ENCODE measurements at regions not wholly inside any gene's neighbourhood (a gene's known extent, or its start where the extent isn't known, plus 50 kb on each side); places are given as distances from the start of the nearest gene placed in this dataset.
"Not testable (repeated sequence)": the region's sequence is repeated elsewhere in the genome, so short reads cannot be mapped to it uniquely, and the experiment has no call there.

GRCh38 chr3:61442696-61443095, 118.7 kb upstream of the PTPRG start:
- no peak for DNase-seq (ENCODE audit: low read depth in 3 of 3, low spot score in 2 of 3)

GRCh38 chr3:61443886-61444285, 117.5 kb upstream of the PTPRG start:
- no peak for DNase-seq (ENCODE audit: low read depth in 3 of 3, low spot score in 2 of 3)

GRCh38 chr3:61444782-61445181, 116.6 kb upstream of the PTPRG start:
- no peak for DNase-seq (ENCODE audit: low read depth in 3 of 3, low spot score in 2 of 3)

GRCh38 chr3:61445924-61446323, 115.4 kb upstream of the PTPRG start:
- no peak for DNase-seq (ENCODE audit: low read depth in 3 of 3, low spot score in 2 of 3)

- no peak for DNase-seq (ENCODE audit: low read depth in 3 of 3, low spot score in 2 of 3)
Measured at GRCh38 chr3:61446341-61446740, 115.0 kb upstream of the PTPRG start.

- no peak for DNase-seq (ENCODE audit: low read depth in 3 of 3, low spot score in 2 of 3)
Measured at GRCh38 chr3:61448378-61448777, 113.0 kb upstream of the PTPRG start.

- no peak for DNase-seq (ENCODE audit: low read depth in 3 of 3, low spot score in 2 of 3)
Measured at GRCh38 chr3:61449327-61450040, 111.9 kb upstream of the PTPRG start.

- DNase-seq (ENCODE audit: low read depth in 3 of 3, low spot score in 2 of 3) = no peak
Measured at GRCh38 chr3:61450866-61451265, 110.5 kb upstream of the PTPRG start.

- no peak for DNase-seq (ENCODE audit: low read depth in 3 of 3, low spot score in 2 of 3)
Measured at GRCh38 chr3:61451841-61452240, 109.5 kb upstream of the PTPRG start.

- DNase-seq (ENCODE audit: low read depth in 3 of 3, low spot score in 2 of 3) = no peak
Measured at GRCh38 chr3:61452535-61453090, 108.8 kb upstream of the PTPRG start.

- DNase-seq (ENCODE audit: low read depth in 3 of 3, low spot score in 2 of 3) = no peak
Measured at GRCh38 chr3:61454006-61454585, 107.3 kb upstream of the PTPRG start.

GRCh38 chr3:61454801-61455200, 106.6 kb upstream of the PTPRG start:
- no peak for DNase-seq (ENCODE audit: low read depth in 3 of 3, low spot score in 2 of 3)

GRCh38 chr3:61460636-61461035, 100.7 kb upstream of the PTPRG start:
- no peak for DNase-seq (ENCODE audit: low read depth in 3 of 3, low spot score in 2 of 3)

GRCh38 chr3:61463191-61463590, 98.2 kb upstream of the PTPRG start:
- no peak for DNase-seq (ENCODE audit: low read depth in 3 of 3, low spot score in 2 of 3)

GRCh38 chr3:61464518-61465140, 96.7 kb upstream of the PTPRG start:
- no peak for DNase-seq (ENCODE audit: low read depth in 3 of 3, low spot score in 2 of 3)

- no peak for DNase-seq (ENCODE audit: low read depth in 3 of 3, low spot score in 2 of 3)
Measured at GRCh38 chr3:61466357-61466756, 95.0 kb upstream of the PTPRG start.

- DNase-seq (ENCODE audit: low read depth in 3 of 3, low spot score in 2 of 3) = no peak
Measured at GRCh38 chr3:61483997-61484396, 77.4 kb upstream of the PTPRG start.

- DNase-seq (ENCODE audit: low read depth in 3 of 3, low spot score in 2 of 3) = no peak
Measured at GRCh38 chr3:61493339-61493738, 68.0 kb upstream of the PTPRG start.

- not testable (repeated sequence) for DNase-seq (ENCODE audit: low read depth in 3 of 3, low spot score in 2 of 3)
Measured at GRCh38 chr3:61494309-61494708, 67.1 kb upstream of the PTPRG start.

- no peak for DNase-seq (ENCODE audit: low read depth in 3 of 3, low spot score in 2 of 3)
Measured at GRCh38 chr3:61497463-61497862, 63.9 kb upstream of the PTPRG start.

- DNase-seq (ENCODE audit: low read depth in 3 of 3, low spot score in 2 of 3) = no peak
Measured at GRCh38 chr3:61505197-61505596, 56.2 kb upstream of the PTPRG start.

GRCh38 chr3:61507946-61508345, 53.4 kb upstream of the PTPRG start:
- no peak for DNase-seq (ENCODE audit: low read depth in 3 of 3, low spot score in 2 of 3)
